ENCODE measurements at regions not wholly inside any gene's neighbourhood (a gene's known extent, or its start where the extent isn't known, plus 50 kb on each side); places are given as distances from the start of the nearest gene placed in this dataset.

- H3K4me3 ChIP-seq = no peak overlapping the region
- H3K27me3 ChIP-seq = no peaks in the 10 kb centered on the region
- H3K36me3 ChIP-seq = no peaks in the 10 kb centered on the region
- no peaks in the 10 kb centered on the region for H3K4me1 ChIP-seq
- no peak for DNase-seq (ENCODE audit: extremely low spot score in 2 of 2)
- no peak overlapping the region for H3K27ac ChIP-seq
- H3K9me3 ChIP-seq = no peaks in the 10 kb centered on the region
- intact Hi-C loops (cut with DNase I) = no loop called here
- TF ChIP-seq CTCF (IDR thresholded peaks at IDR 0.05) (no peak), POLR2AphosphoS5 (IDR thresholded peaks at IDR 0.05; ENCODE audit: insufficient read depth in 1 of 2, low read depth in 1 of 2) (no peak), POLR2A (IDR thresholded peaks at IDR 0.05) (no peak)
These were observed 437.0 kb downstream of the PTPRC start for GRCh38 chr1:199075792-199076191.

GRCh38 chr1:199079994-199080393 lies 441.2 kb downstream of the PTPRC start:
- DNase-seq (ENCODE audit: extremely low spot score in 2 of 2) = no peak
- intact Hi-C loops (cut with DNase I) = no loop called here
- H3K36me3 ChIP-seq = no peaks in the 10 kb centered on the region
- TF ChIP-seq POLR2A (IDR thresholded peaks at IDR 0.05) (no peak), CTCF (IDR thresholded peaks at IDR 0.05) (no peak), POLR2AphosphoS5 (IDR thresholded peaks at IDR 0.05; ENCODE audit: insufficient read depth in 1 of 2, low read depth in 1 of 2) (no peak)
- H3K27ac ChIP-seq = no peak overlapping the region
- H3K4me3 ChIP-seq = no peak overlapping the region
- no peaks in the 10 kb centered on the region for H3K9me3 ChIP-seq
- no peaks in the 10 kb centered on the region for H3K27me3 ChIP-seq
- no peaks in the 10 kb centered on the region for H3K4me1 ChIP-seq

DNA sequence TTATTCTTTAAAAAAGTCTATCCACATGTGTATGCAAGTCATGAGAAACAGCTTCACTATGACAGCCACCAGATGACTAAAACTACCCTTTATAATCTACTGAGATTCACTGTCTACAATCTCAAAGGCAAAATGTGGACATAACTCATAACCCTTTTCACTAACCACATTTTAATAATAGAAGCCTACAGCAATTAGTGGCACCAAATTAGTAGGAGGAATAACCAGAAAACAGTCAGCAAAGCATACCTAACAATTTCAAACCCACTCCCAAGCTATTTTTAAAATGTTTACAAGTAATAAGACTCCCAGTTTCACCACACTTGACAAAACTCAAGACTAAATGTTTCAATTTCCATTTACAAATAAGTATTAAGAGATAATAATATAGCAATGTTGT lies 442.9 kb downstream of the PTPRC start:
- intact Hi-C loops (cut with DNase I) = no loop called here
- Histone ChIP-seq H3K36me3 (no peaks in the 10 kb centered on the region), H3K27me3 (no peaks in the 10 kb centered on the region), H3K9me3 (no peaks in the 10 kb centered on the region), H3K27ac (no peak overlapping the region), H3K4me1 (no peaks in the 10 kb centered on the region), H3K4me3 (no peak overlapping the region)
- no peak for DNase-seq (ENCODE audit: extremely low spot score in 2 of 2)
- TF ChIP-seq POLR2A (IDR thresholded peaks at IDR 0.05) (no peak), CTCF (IDR thresholded peaks at IDR 0.05) (no peak), POLR2AphosphoS5 (IDR thresholded peaks at IDR 0.05; ENCODE audit: insufficient read depth in 1 of 2, low read depth in 1 of 2) (no peak)

DNA sequence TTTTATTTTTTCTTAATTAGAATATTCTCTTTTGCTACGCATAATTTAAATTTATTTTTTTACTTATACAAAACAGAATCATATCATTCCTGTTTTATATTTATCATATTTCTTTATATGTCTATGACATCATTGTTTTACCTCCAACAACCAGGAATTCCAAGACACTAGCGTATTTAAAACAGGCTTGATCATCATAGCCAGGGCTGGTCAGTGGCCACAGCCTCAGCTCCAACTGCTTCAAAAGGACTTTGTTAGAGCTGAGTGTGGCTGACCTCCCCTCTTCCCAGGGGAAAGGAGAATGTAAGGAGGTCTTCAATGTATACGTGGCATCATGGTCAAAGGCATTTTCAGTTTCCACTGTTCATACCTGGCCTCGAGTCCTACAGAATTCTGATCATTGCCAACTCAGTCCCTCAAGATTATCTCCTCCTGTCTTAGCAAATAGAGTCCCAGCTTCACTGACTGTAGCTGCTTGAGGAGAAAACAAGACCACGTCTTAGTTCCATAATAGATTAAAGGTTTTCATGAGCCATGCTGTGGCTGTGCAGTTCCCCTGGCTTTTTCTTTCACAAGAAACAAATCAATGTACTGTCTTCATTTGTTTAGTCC lies 444.0 kb downstream of the PTPRC start:
- H3K4me3 ChIP-seq = no peak overlapping the region

More for the DNA sequence above, 444.0 kb downstream of the PTPRC start:
- Histone ChIP-seq H3K36me3 (no peaks in the 10 kb centered on the region), H3K27me3 (no peaks in the 10 kb centered on the region), H3K27ac (no peak overlapping the region), H3K4me1 (no peaks in the 10 kb centered on the region), H3K9me3 (no peaks in the 10 kb centered on the region)
- TF ChIP-seq POLR2AphosphoS5 (IDR thresholded peaks at IDR 0.05; ENCODE audit: insufficient read depth in 1 of 2, low read depth in 1 of 2) = no peak
- TF ChIP-seq CTCF (IDR thresholded peaks at IDR 0.05) = no peak
- no peak for TF ChIP-seq POLR2A (IDR thresholded peaks at IDR 0.05)
- DNase-seq (ENCODE audit: extremely low spot score in 2 of 2) = no peak
- intact Hi-C loops (cut with DNase I) = no loop called here

All from vagina (tissue), 2 donors.